WTC11 (cell line): ENCODE measurements at regions not wholly inside any gene's neighbourhood (a gene's known extent, or its start where the extent isn't known, plus 50 kb on each side); places are given as distances from the start of the nearest gene placed in this dataset.

Experiments
- ATAC-seq: fragments of 200-7000 bp; cut with Tn5 transposase; 2 replicates; pipeline ENCODE4 v1.10.0; 2021; ENCODE audit warnings: mild to moderate bottlenecking, moderate library complexity
- CTCF ChIA-PET: fragments of 300-600 bp; sonication (Branson Sonifier 250); formaldehyde crosslinking; loops from one replicate; lab custom pipeline; 2021; ENCODE audit warnings: antibody characterized with exemption; lab: Charles Lee
- POLR2A ChIA-PET: fragments of 350-600 bp; sonication (Branson Sonifier 250); formaldehyde crosslinking; loops from one replicate; lab custom pipeline; 2021; ENCODE audit warnings: antibody characterized with exemption; lab: Charles Lee
- DNase-seq: peaks from one replicate; pipeline ENCODE4 v3.0.0; 2021; ENCODE audit warnings: low spot score
- H3K27ac Mint-ChIP-seq: 2 replicates; pipeline ENCODE4 v1.8.0; 2021; ENCODE audit warnings: mixed read lengths
- H3K27me3 Mint-ChIP-seq: 2 replicates; pipeline ENCODE4 v1.8.0; 2021; ENCODE audit warnings: low read depth, mild to moderate bottlenecking, moderate library complexity, mixed read lengths
- H3K36me3 Mint-ChIP-seq: 2 replicates; pipeline ENCODE4 v1.8.0; 2021; ENCODE audit warnings: mixed read lengths
- H3K4me1 Mint-ChIP-seq: 2 replicates; pipeline ENCODE4 v1.8.0; 2022; ENCODE audit warnings: mixed read lengths
- H3K4me3 Mint-ChIP-seq: 2 replicates; pipeline ENCODE4 v1.8.0; 2021; ENCODE audit warnings: mild to moderate bottlenecking, moderate library complexity, mixed read lengths
- H3K9me3 Mint-ChIP-seq: 2 replicates; pipeline ENCODE4 v1.8.0; 2021; ENCODE audit warnings: mixed read lengths
- CREB1 ChIP-seq: sonication (generic); formaldehyde crosslinking; IDR thresholded peaks from 2 replicates; pipeline ENCODE4 v1.8.0; 2023; ENCODE audit warnings: mild to moderate bottlenecking, missing genetic modification reagents
- ETV6 ChIP-seq: sonication (generic); formaldehyde crosslinking; IDR thresholded peaks from 2 replicates; pipeline ENCODE4 v1.8.1; 2022; ENCODE audit warnings: mild to moderate bottlenecking, missing genetic modification reagents
- GABPB1 ChIP-seq: sonication (generic); formaldehyde crosslinking; IDR thresholded peaks from 2 replicates; pipeline ENCODE4 v1.8.1; 2023; ENCODE audit warnings: mild to moderate bottlenecking, missing genetic modification reagents
- JAZF1 ChIP-seq: fragments of 250-450 bp; sonication (Bioruptor Pico); IDR thresholded peaks from 2 replicates; pipeline ENCODE4 v1.9.0; 2021; ENCODE audit warnings: moderate library complexity, mild to moderate bottlenecking, inconsistent platforms
- MXD4 ChIP-seq: fragments of 250-450 bp; sonication (Bioruptor Pico); IDR thresholded peaks from 2 replicates; pipeline ENCODE4 v1.8.0; 2021; ENCODE audit warnings: mild to moderate bottlenecking, moderate library complexity, borderline replicate concordance
- NFYB ChIP-seq: sonication (generic); formaldehyde crosslinking; conservative IDR thresholded peaks from 2 replicates; pipeline ENCODE4 v1.8.0; 2022; ENCODE audit warnings: low read depth, missing genetic modification reagents
- NR1H2 ChIP-seq: sonication (generic); formaldehyde crosslinking; IDR thresholded peaks from 2 replicates; pipeline ENCODE4 v1.9.0; 2021; ENCODE audit warnings: mild to moderate bottlenecking, moderate library complexity, missing genetic modification reagents
- RORB ChIP-seq: fragments of 250-450 bp; sonication (Bioruptor Pico); IDR thresholded peaks from 2 replicates; pipeline ENCODE4 v1.9.0; 2021; ENCODE audit warnings: mild to moderate bottlenecking
- TEAD1 ChIP-seq: sonication (generic); formaldehyde crosslinking; IDR thresholded peaks from 2 replicates; pipeline ENCODE4 v1.8.0; 2022; ENCODE audit warnings: mild to moderate bottlenecking, missing genetic modification reagents
- ZNF138 ChIP-seq: sonication (generic); formaldehyde crosslinking; conservative IDR thresholded peaks from 2 replicates; pipeline ENCODE4 v1.8.1; 2022; ENCODE audit warnings: mild to moderate bottlenecking, moderate library complexity, missing genetic modification reagents
- ZNF416 ChIP-seq: fragments of 250-450 bp; sonication (Bioruptor Pico); IDR thresholded peaks from 2 replicates; pipeline ENCODE4 v1.9.0; 2021; ENCODE audit warnings: mild to moderate bottlenecking, inconsistent platforms
- ZNF423 ChIP-seq: fragments of 250-450 bp; sonication (Bioruptor Pico); IDR thresholded peaks from 2 replicates; pipeline ENCODE4 v2.1.2; 2022; ENCODE audit warnings: mild to moderate bottlenecking, moderate library complexity
- TF ChIP-seq, protein P1 (sequence below): fragments of 250-450 bp; sonication (Bioruptor Pico); IDR thresholded peaks from 2 replicates; pipeline ENCODE4 v1.9.0; 2021; ENCODE audit warnings: mild to moderate bottlenecking
- TF ChIP-seq, protein P2 (sequence below): sonication (generic); formaldehyde crosslinking; IDR thresholded peaks from 2 replicates; pipeline ENCODE4 v1.8.0; 2023; ENCODE audit warnings: missing genetic modification reagents
- TF ChIP-seq, protein P3 (sequence below): sonication (generic); formaldehyde crosslinking; IDR thresholded peaks from 2 replicates; pipeline ENCODE4 v1.8.0; 2022; ENCODE audit warnings: missing genetic modification reagents
- TF ChIP-seq, protein P4 (sequence below): fragments of 250-450 bp; sonication (Bioruptor Pico); IDR thresholded peaks from 2 replicates; pipeline ENCODE4 v1.9.0; 2021; ENCODE audit warnings: mild to moderate bottlenecking
- TF ChIP-seq, protein P5 (sequence below): sonication (generic); formaldehyde crosslinking; IDR thresholded peaks from 2 replicates; pipeline ENCODE4 v1.8.1; 2023; ENCODE audit warnings: mild to moderate bottlenecking, moderate library complexity, missing genetic modification reagents
- TF ChIP-seq, protein P6 (sequence below): sonication (generic); formaldehyde crosslinking; IDR thresholded peaks from 2 replicates; pipeline ENCODE4 v1.8.0; 2022; ENCODE audit warnings: mild to moderate bottlenecking, missing genetic modification reagents
- TF ChIP-seq, protein P7 (sequence below): fragments of 250-450 bp; sonication (Bioruptor Pico); IDR thresholded peaks from 2 replicates; pipeline ENCODE4 v2.1.2; 2022; ENCODE audit warnings: mild to moderate bottlenecking, moderate library complexity
- TF ChIP-seq, protein P8 (sequence below): sonication (generic); formaldehyde crosslinking; IDR thresholded peaks from 2 replicates; pipeline ENCODE4 v1.8.1; 2022; ENCODE audit warnings: low read depth, missing genetic modification reagents, borderline replicate concordance

DNA sequence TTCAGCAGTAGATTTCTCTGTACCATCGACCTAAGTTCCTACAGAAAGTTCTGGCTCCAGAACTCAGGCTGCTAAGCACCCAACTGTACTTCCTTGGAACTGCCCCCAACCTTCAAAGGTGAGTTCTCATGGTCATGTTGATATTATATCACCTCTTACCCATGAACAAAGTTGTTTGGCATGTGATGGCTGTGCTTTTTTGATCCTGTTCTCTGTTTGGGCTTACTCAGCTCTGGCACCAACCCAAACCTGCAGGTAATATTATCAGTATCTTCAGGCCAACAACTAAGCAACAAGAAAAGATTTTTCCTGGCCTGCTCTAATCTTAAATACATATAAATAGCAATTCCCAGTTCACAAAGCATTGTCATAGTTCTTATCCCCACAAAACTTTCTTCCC, 318.7 kb upstream of the LMCD1 start:
- Mint-ChIP-seq H3K36me3 (no peaks in the 10 kb centered on the region), H3K4me3 (no peak overlapping the region), H3K27me3 (no peaks in the 10 kb centered on the region), H3K27ac (no peak overlapping the region), H3K4me1 (peaks cover 43% of the 10 kb centered on the region), H3K9me3 (no peaks in the 10 kb centered on the region)
- CTCF ChIA-PET: no interaction called here
- POLR2A ChIA-PET: no interaction called here
- TF ChIP-seq, protein P1, sequence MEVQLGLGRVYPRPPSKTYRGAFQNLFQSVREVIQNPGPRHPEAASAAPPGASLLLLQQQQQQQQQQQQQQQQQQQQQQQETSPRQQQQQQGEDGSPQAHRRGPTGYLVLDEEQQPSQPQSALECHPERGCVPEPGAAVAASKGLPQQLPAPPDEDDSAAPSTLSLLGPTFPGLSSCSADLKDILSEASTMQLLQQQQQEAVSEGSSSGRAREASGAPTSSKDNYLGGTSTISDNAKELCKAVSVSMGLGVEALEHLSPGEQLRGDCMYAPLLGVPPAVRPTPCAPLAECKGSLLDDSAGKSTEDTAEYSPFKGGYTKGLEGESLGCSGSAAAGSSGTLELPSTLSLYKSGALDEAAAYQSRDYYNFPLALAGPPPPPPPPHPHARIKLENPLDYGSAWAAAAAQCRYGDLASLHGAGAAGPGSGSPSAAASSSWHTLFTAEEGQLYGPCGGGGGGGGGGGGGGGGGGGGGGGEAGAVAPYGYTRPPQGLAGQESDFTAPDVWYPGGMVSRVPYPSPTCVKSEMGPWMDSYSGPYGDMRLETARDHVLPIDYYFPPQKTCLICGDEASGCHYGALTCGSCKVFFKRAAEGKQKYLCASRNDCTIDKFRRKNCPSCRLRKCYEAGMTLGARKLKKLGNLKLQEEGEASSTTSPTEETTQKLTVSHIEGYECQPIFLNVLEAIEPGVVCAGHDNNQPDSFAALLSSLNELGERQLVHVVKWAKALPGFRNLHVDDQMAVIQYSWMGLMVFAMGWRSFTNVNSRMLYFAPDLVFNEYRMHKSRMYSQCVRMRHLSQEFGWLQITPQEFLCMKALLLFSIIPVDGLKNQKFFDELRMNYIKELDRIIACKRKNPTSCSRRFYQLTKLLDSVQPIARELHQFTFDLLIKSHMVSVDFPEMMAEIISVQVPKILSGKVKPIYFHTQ (CRISPR knock-in tag): no peak
- DNase-seq: no peak
- no peak for ATAC-seq

DNA sequence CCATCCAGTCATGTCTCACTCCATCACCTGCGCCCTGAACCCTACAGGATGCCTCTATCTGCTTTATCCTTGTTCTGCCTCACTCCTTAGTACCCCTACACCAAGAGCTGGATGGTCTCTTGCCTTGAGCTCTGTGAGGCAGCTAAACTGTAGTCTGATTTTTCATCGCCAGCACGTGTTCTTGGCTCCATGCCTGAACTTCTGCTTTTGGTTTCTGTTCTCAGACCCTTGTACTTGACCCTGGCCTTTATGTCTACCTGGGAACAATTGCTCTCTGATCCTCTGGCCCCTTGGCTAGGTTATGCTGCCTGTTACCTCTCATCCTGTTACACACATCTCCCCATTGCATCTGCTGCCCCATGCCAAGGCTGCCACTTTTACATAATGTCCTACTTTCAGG, 318.0 kb upstream of the LMCD1 start:
- CTCF ChIA-PET: no interaction called here

DNA sequence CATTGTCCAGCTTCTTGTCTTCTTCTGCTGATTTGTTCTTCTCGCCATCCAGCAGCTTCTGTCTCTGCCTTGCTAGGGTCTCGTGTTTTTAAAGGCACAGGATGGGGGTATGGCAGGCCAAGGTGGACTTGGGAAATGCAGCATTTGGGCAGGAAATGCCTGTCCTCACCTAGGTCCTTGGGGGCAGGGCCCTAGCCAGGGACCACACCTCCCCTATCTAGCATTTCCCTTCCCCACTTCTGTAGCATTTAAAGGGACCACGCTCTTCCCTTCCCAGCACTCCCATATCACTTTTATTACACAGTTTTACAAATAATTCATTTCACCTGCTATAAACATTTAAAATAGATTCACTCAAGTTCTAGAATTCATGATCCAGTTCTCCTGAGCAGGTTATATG, 315.4 kb upstream of the LMCD1 start:
- DNase-seq (no peak), ATAC-seq (peak; percentile 69)
- peaks cover 26% of the 10 kb centered on the region for H3K4me1 Mint-ChIP-seq
- peaks cover 4% of the 10 kb centered on the region for H3K36me3 Mint-ChIP-seq
- ChIA-PET POLR2A (no interaction called here), CTCF (no interaction called here)
- H3K4me3 Mint-ChIP-seq: no peak overlapping the region
- H3K27me3 Mint-ChIP-seq: no peaks in the 10 kb centered on the region
- H3K9me3 Mint-ChIP-seq: peaks cover 8% of the 10 kb centered on the region
- no peak overlapping the region for H3K27ac Mint-ChIP-seq
- TF ChIP-seq, protein P2, sequence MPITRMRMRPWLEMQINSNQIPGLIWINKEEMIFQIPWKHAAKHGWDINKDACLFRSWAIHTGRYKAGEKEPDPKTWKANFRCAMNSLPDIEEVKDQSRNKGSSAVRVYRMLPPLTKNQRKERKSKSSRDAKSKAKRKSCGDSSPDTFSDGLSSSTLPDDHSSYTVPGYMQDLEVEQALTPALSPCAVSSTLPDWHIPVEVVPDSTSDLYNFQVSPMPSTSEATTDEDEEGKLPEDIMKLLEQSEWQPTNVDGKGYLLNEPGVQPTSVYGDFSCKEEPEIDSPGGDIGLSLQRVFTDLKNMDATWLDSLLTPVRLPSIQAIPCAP (CRISPR knock-in tag): no peak
- TF ChIP-seq, protein P3, sequence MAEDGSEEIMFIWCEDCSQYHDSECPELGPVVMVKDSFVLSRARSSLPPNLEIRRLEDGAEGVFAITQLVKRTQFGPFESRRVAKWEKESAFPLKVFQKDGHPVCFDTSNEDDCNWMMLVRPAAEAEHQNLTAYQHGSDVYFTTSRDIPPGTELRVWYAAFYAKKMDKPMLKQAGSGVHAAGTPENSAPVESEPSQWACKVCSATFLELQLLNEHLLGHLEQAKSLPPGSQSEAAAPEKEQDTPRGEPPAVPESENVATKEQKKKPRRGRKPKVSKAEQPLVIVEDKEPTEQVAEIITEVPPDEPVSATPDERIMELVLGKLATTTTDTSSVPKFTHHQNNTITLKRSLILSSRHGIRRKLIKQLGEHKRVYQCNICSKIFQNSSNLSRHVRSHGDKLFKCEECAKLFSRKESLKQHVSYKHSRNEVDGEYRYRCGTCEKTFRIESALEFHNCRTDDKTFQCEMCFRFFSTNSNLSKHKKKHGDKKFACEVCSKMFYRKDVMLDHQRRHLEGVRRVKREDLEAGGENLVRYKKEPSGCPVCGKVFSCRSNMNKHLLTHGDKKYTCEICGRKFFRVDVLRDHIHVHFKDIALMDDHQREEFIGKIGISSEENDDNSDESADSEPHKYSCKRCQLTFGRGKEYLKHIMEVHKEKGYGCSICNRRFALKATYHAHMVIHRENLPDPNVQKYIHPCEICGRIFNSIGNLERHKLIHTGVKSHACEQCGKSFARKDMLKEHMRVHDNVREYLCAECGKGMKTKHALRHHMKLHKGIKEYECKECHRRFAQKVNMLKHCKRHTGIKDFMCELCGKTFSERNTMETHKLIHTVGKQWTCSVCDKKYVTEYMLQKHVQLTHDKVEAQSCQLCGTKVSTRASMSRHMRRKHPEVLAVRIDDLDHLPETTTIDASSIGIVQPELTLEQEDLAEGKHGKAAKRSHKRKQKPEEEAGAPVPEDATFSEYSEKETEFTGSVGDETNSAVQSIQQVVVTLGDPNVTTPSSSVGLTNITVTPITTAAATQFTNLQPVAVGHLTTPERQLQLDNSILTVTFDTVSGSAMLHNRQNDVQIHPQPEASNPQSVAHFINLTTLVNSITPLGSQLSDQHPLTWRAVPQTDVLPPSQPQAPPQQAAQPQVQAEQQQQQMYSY (CRISPR knock-in tag): no peak
- TF ChIP-seq, protein P4, sequence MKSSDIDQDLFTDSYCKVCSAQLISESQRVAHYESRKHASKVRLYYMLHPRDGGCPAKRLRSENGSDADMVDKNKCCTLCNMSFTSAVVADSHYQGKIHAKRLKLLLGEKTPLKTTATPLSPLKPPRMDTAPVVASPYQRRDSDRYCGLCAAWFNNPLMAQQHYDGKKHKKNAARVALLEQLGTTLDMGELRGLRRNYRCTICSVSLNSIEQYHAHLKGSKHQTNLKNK (CRISPR knock-in tag): no peak
- TF ChIP-seq CREB1 (no peak), NFYB (no peak), MXD4 (CRISPR knock-in tag) (no peak), ZNF416 (CRISPR knock-in tag) (no peak), RORB (CRISPR knock-in tag) (no peak), GABPB1 (CRISPR knock-in tag) (no peak), TEAD1 (CRISPR knock-in tag) (no peak), NR1H2 (CRISPR knock-in tag) (no peak)

More for the DNA sequence above, 318.0 kb upstream of the LMCD1 start:
- Mint-ChIP-seq H3K4me3 (no peak overlapping the region), H3K4me1 (peaks cover 36% of the 10 kb centered on the region), H3K27me3 (no peaks in the 10 kb centered on the region), H3K9me3 (no peaks in the 10 kb centered on the region), H3K27ac (no peak overlapping the region), H3K36me3 (no peaks in the 10 kb centered on the region)
- TF ChIP-seq, protein P5, sequence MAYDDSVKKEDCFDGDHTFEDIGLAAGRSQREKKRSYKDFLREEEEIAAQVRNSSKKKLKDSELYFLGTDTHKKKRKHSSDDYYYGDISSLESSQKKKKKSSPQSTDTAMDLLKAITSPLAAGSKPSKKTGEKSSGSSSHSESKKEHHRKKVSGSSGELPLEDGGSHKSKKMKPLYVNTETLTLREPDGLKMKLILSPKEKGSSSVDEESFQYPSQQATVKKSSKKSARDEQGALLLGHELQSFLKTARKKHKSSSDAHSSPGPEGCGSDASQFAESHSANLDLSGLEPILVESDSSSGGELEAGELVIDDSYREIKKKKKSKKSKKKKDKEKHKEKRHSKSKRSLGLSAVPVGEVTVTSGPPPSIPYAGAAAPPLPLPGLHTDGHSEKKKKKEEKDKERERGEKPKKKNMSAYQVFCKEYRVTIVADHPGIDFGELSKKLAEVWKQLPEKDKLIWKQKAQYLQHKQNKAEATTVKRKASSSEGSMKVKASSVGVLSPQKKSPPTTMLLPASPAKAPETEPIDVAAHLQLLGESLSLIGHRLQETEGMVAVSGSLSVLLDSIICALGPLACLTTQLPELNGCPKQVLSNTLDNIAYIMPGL (CRISPR knock-in tag): no peak
- TF ChIP-seq ZNF423 (CRISPR knock-in tag) (no peak), ZNF138 (CRISPR knock-in tag) (no peak), JAZF1 (CRISPR knock-in tag) (no peak), ETV6 (CRISPR knock-in tag) (no peak)
- TF ChIP-seq, protein P6, sequence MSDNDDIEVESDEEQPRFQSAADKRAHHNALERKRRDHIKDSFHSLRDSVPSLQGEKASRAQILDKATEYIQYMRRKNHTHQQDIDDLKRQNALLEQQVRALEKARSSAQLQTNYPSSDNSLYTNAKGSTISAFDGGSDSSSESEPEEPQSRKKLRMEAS (CRISPR knock-in tag): no peak
- TF ChIP-seq, protein P7, sequence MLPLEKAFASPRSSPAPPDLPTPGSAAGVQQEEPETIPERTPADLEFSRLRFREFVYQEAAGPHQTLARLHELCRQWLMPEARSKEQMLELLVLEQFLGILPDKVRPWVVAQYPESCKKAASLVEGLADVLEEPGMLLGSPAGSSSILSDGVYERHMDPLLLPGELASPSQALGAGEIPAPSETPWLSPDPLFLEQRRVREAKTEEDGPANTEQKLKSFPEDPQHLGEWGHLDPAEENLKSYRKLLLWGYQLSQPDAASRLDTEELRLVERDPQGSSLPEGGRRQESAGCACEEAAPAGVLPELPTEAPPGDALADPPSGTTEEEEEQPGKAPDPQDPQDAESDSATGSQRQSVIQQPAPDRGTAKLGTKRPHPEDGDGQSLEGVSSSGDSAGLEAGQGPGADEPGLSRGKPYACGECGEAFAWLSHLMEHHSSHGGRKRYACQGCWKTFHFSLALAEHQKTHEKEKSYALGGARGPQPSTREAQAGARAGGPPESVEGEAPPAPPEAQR (CRISPR knock-in tag): no peak
- TF ChIP-seq, protein P4 (CRISPR knock-in tag): no peak
- TF ChIP-seq, protein P8, sequence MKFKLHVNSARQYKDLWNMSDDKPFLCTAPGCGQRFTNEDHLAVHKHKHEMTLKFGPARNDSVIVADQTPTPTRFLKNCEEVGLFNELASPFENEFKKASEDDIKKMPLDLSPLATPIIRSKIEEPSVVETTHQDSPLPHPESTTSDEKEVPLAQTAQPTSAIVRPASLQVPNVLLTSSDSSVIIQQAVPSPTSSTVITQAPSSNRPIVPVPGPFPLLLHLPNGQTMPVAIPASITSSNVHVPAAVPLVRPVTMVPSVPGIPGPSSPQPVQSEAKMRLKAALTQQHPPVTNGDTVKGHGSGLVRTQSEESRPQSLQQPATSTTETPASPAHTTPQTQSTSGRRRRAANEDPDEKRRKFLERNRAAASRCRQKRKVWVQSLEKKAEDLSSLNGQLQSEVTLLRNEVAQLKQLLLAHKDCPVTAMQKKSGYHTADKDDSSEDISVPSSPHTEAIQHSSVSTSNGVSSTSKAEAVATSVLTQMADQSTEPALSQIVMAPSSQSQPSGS: no peak
- no peak for ATAC-seq
- no peak for DNase-seq
- POLR2A ChIA-PET: no interaction called here
